Activated CD4-positive, alpha-beta T cell treated with anti-CD3 and anti-CD28 coated beads, Interleukin-2, amount 10 ng/mL, durations not matched to agents 24 days and 14 days (primary cell): ENCODE measurements at regions not wholly inside any gene's neighbourhood (a gene's known extent, or its start where the extent isn't known, plus 50 kb on each side); places are given as distances from the start of the nearest gene placed in this dataset.

Source experiments
- DNase-seq: peaks from one replicate; pipeline ENCODE4 v3.0.0; 2022
- H3K27ac Mint-ChIP-seq: one replicate; pipeline ENCODE4 v1.8.0; 2022; ENCODE audit warnings: mild to moderate bottlenecking, mixed read lengths
- H3K27me3 Mint-ChIP-seq: one replicate; pipeline ENCODE4 v1.8.0; 2022; ENCODE audit warnings: mixed read lengths
- H3K36me3 Mint-ChIP-seq: one replicate; pipeline ENCODE4 v1.8.0; 2022; ENCODE audit warnings: low read depth, mild to moderate bottlenecking, mixed read lengths
- H3K4me1 Mint-ChIP-seq: one replicate; pipeline ENCODE4 v1.8.0; 2021; ENCODE audit warnings: mixed read lengths
- H3K4me3 Mint-ChIP-seq: one replicate; pipeline ENCODE4 v1.8.0; 2022; ENCODE audit warnings: mild to moderate bottlenecking, moderate library complexity, mixed read lengths
- H3K9me3 Mint-ChIP-seq: one replicate; pipeline ENCODE4 v1.8.0; 2021; ENCODE audit warnings: mixed read lengths
- intact Hi-C: fragments of 100-400 bp; cut with micrococcal nuclease; formaldehyde crosslinking; loops from one replicate; pipeline ENCODE4 v1.15.1; 2023

DNA sequence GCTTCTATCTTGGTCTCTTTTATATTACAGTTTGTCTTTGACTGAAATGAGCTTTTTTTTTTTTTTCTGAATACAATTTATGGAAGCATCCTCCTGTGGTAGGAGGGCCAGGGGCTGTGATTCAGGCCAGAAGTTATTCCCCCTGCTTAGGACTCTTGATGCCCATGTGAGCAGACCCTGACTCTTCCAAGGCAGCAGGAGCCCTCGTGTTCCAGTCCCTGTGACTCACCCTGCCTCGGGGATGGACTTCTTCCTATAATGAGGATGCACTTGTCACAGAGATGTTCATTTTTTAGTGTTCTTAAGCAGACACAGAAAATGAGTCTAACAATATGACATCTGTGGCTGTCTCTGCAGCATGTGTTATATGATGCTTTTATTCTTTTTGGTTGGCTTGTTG is 1293.7 kb upstream of the AUTS2 start:
- Mint-ChIP-seq H3K36me3 (no peaks in the 10 kb centered on the region), H3K4me1 (no peaks in the 10 kb centered on the region), H3K27ac (no peak overlapping the region), H3K4me3 (no peak overlapping the region), H3K9me3 (peaks cover 10% of the 10 kb centered on the region), H3K27me3 (no peaks in the 10 kb centered on the region)
- no peak for DNase-seq
- intact Hi-C loops, result no loop called here

DNA sequence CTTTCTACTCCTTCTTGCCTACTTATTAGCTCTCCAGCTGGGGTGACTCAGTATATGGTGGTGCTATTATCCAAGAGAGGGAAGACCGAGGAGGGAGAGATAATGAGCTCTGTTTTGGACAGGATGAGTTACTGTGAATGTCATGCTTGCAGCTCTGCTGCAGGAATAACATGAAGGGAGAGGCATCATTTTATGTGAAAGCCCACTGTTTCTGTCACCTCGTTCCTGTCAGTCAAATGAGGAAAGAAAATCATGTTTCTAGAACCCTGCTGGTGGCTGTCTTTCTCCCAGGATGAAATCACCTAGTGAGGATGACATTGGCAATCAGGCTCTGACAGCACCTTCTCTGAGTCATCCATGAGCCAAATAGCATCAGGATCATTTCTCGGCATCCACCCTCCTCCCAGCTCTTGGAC is 1291.6 kb upstream of the AUTS2 start:
- intact Hi-C loops, result no loop called here
- no peak for DNase-seq
- no peak overlapping the region for H3K4me3 Mint-ChIP-seq
- H3K36me3 Mint-ChIP-seq, result no peaks in the 10 kb centered on the region
- H3K9me3 Mint-ChIP-seq, result peaks cover 11% of the 10 kb centered on the region
- no peak overlapping the region for H3K27ac Mint-ChIP-seq
- H3K4me1 Mint-ChIP-seq, result no peaks in the 10 kb centered on the region
- H3K27me3 Mint-ChIP-seq, result no peaks in the 10 kb centered on the region

DNA sequence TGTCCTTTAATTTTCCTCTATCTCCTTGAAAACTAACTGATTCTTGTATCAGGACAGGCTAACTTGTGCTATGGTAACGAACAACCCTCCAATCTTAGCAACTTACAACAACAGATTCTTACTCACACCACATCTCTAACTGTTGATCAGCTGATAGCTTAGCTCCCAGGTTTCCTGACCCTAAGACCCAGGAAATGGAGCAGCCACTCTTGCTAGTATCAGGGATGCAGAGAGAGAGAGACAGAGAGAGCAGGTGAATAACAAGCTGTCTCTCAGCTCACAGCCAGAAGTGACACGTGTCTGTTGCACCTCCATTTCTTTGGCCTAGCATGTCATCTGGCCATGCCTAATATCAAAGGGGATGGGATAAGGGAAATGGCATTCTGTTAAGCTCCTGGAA is 1289.0 kb upstream of the AUTS2 start:
- Mint-ChIP-seq H3K27me3 (no peaks in the 10 kb centered on the region), H3K4me1 (no peaks in the 10 kb centered on the region), H3K27ac (no peak overlapping the region), H3K9me3 (peaks cover 29% of the 10 kb centered on the region), H3K36me3 (no peaks in the 10 kb centered on the region), H3K4me3 (no peak overlapping the region)
- no peak for DNase-seq
- intact Hi-C loops, result no loop called here

DNA sequence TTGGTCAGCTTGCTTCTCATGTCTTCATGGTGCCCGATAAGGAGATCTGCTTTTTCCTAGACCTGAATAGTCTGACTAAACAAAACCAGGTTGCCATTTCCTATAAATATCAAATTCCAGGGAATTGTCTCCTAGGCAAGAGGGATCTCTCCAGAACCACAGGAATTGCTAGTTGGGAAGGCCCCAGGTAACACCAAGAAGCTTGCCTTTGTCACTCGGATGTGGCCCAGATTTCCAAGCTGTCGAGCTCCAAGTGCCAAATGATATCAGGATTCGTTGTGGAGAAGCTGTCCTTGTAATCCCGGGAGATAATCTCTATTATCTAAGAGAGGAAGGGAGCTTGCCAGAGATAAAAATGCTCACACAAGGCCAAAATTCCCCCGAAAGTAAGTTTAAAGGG is 1288.5 kb upstream of the AUTS2 start:
- Mint-ChIP-seq H3K4me1 (no peaks in the 10 kb centered on the region), H3K27me3 (no peaks in the 10 kb centered on the region)
- DNase-seq, result no peak

DNA sequence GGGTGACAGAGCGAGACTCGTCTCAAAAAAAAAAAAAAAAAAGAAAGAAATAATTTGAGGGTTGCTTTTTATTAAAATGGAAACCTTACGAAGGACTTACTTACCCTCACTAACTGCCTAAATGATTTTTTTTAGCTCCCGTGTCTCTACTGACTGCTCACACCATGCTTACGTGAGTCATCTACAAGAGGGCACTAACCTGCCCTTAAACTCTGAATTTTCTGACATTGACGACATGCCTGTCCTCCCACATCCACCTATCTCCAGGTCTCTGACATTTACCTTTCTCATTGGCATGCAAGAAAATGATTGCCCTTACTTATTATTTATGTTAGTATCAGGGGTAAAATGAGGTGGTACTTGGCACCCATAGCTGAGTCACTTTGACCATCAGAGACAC is 1286.3 kb upstream of the AUTS2 start:
- Mint-ChIP-seq H3K27ac (no peak overlapping the region), H3K4me1 (no peaks in the 10 kb centered on the region), H3K36me3 (no peaks in the 10 kb centered on the region), H3K4me3 (no peak overlapping the region), H3K9me3 (peaks cover 30% of the 10 kb centered on the region), H3K27me3 (no peaks in the 10 kb centered on the region)
- DNase-seq, result no peak
- intact Hi-C loops, result no loop called here

More for the DNA sequence above, 1288.5 kb upstream of the AUTS2 start:
- H3K27ac Mint-ChIP-seq, result no peak overlapping the region
- H3K36me3 Mint-ChIP-seq, result no peaks in the 10 kb centered on the region
- intact Hi-C loops, result no loop called here
- H3K4me3 Mint-ChIP-seq, result no peak overlapping the region
- H3K9me3 Mint-ChIP-seq, result peaks cover 27% of the 10 kb centered on the region

DNA sequence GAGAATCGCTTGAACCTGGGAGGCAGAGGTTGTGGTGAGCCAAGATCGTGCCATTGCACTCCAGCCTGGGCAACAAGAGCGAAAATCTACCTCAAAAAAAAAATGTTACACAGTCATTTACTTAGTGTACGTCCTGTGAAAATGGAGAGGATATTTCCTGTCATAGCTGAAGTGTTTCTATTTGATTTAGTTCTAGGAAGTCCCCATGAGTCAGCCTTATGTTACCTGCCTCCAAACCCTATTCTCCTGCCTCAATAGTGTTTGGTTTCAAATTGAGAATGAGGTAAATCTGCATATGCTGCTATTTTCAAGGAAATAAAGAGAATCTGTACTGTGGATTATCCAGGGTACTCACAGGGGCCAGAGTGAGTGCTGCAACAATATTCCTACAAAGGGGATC is 1284.5 kb upstream of the AUTS2 start:
- H3K4me3 Mint-ChIP-seq, result no peak overlapping the region
- no peak for DNase-seq
- intact Hi-C loops, result no loop called here
- peaks cover 30% of the 10 kb centered on the region for H3K9me3 Mint-ChIP-seq
- no peaks in the 10 kb centered on the region for H3K36me3 Mint-ChIP-seq
- H3K4me1 Mint-ChIP-seq, result no peaks in the 10 kb centered on the region
- H3K27me3 Mint-ChIP-seq, result no peaks in the 10 kb centered on the region
- H3K27ac Mint-ChIP-seq, result no peak overlapping the region

DNA sequence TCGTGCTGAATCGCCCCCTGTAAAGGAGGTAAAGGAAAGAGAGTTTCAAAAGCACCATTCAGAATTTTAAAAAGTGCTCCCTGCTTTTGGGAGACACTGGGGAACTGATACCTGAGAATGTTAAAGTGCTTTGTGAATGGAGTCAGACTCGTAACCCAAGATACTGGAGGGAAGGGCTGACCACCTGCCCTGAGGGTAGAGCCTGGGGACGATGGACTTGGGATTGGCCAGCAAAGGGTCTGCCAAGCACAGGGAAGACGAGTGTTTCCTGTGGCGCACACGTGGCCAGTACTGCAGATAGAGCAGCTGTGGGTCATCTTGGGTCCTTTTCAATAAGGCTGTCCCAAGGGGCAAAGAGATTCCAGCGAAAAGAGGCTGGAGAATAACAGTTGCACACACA is 1284.1 kb upstream of the AUTS2 start:
- H3K27me3 Mint-ChIP-seq, result no peaks in the 10 kb centered on the region
- H3K9me3 Mint-ChIP-seq, result peaks cover 28% of the 10 kb centered on the region
- H3K4me3 Mint-ChIP-seq, result no peak overlapping the region
- intact Hi-C loops, result no loop called here
- H3K36me3 Mint-ChIP-seq, result no peaks in the 10 kb centered on the region
- H3K4me1 Mint-ChIP-seq, result no peaks in the 10 kb centered on the region
- no peak overlapping the region for H3K27ac Mint-ChIP-seq
- no peak for DNase-seq

DNA sequence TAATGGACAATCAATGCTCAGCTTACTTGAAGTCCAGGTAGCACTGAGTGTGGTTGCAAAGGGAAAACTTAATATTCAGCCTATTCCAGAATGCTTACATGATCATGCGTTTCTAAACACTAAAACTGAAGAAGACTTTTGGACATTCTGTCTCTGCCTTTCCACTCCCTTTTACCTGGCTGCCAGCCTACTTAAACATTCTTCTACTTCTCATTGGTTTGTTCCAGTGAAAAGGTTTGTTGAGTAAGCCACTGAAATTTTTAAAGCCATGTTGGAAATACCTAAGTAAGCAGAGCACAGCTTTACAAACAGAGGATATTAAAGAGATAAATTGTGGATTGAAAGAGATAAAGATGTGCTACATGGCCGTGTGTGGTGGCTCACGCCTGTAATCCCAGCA is 1280.8 kb upstream of the AUTS2 start:
- no peaks in the 10 kb centered on the region for H3K4me1 Mint-ChIP-seq
- H3K36me3 Mint-ChIP-seq, result no peaks in the 10 kb centered on the region
- no peak for DNase-seq
- no peak overlapping the region for H3K4me3 Mint-ChIP-seq
- H3K9me3 Mint-ChIP-seq, result peaks cover 18% of the 10 kb centered on the region
- intact Hi-C loops, result no loop called here
- no peak overlapping the region for H3K27ac Mint-ChIP-seq
- H3K27me3 Mint-ChIP-seq, result no peaks in the 10 kb centered on the region

DNA sequence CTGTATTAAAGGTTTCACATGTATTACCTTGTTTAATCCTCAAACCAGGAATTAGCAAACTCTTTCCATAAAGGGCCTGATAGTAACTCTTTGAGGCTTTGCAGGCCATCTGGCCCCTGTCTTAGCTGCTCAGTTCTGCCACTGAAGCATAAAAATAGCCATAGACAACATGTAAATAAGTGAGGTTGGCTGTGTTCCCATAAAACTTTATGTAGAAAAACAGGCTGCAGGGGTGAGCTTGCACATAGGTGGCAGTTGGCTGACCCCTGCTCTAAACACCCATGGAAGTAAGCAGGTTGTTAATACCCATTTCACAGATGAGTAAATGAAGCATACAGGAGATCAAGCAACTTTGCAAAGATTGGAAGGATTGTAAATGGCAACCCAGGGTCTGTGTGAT is 1279.2 kb upstream of the AUTS2 start:
- Mint-ChIP-seq H3K4me1 (no peaks in the 10 kb centered on the region), H3K27me3 (no peaks in the 10 kb centered on the region), H3K9me3 (peaks cover 6% of the 10 kb centered on the region), H3K4me3 (no peak overlapping the region), H3K36me3 (no peaks in the 10 kb centered on the region), H3K27ac (no peak overlapping the region)
- intact Hi-C loops, result no loop called here
- DNase-seq, result no peak

DNA sequence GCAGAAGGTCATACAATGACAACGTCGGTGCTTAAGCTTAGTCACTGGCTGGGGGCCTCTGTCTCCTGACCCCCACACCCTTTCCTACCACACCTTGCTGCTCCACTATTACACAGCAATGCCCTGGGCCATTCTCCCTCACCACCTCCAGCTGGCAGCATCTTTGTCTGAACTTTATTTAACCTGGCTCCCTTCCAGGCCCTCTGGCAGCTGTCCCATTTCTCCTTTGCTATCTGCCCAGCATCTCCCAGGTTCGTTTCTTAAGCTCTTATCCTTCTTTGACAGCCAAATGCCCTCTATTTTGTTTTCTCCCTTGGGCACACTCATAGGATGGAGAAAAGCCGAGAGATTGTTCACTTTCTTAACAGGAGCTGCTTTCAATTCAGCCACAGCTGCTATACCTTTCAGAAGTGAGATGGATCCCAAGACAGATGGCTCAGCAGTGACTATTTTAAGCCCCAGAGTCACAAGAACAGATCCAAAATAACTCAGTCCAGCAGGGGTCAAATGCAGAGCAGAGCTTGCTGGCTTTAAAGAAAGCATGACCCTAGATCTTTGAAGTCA is 1277.1 kb upstream of the AUTS2 start:
- H3K36me3 Mint-ChIP-seq, result no peaks in the 10 kb centered on the region
- no peaks in the 10 kb centered on the region for H3K4me1 Mint-ChIP-seq
- H3K9me3 Mint-ChIP-seq, result peaks cover 12% of the 10 kb centered on the region
- no peak overlapping the region for H3K27ac Mint-ChIP-seq
- intact Hi-C loops, result no loop called here
- no peak for DNase-seq
- H3K27me3 Mint-ChIP-seq, result no peaks in the 10 kb centered on the region
- no peak overlapping the region for H3K4me3 Mint-ChIP-seq

DNA sequence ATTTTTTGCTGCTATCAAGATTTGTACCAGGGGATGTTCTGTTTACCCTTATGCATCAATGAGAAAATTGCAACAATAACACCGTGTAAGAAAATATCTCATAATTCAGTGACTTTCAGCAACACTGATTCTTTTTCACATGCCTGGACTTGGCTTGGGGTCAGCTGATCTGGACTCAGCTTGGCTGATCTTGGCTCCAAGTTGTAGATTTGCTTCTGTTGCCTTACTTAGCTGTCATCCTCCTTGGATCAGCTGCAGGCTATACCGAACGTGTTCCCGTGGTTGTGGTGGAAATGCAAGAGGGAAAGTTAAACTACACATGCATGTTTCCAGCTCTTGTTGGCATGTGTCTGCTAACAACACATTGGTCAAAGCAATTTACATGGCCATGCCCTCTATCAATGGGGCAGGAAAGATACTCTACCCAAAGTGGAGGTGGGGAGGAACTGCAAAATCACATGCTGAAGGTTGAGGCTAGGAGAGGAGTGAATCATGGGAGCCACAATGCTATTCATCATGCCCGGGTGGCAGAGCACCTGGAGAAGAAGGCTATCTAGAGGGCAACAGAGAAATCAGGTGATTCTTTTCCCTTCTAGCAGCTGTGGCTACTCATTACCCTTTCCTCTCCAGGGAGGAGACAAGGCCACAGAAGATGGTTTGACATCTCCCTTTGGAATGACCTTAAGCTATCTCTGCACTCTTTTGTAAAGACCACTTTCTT is 1276.3 kb upstream of the AUTS2 start:
- Mint-ChIP-seq H3K36me3 (no peaks in the 10 kb centered on the region), H3K27me3 (no peaks in the 10 kb centered on the region), H3K4me3 (no peak overlapping the region), H3K27ac (no peak overlapping the region), H3K9me3 (peaks cover 10% of the 10 kb centered on the region), H3K4me1 (no peaks in the 10 kb centered on the region)
- DNase-seq, result no peak
- intact Hi-C loops, result no loop called here

DNA sequence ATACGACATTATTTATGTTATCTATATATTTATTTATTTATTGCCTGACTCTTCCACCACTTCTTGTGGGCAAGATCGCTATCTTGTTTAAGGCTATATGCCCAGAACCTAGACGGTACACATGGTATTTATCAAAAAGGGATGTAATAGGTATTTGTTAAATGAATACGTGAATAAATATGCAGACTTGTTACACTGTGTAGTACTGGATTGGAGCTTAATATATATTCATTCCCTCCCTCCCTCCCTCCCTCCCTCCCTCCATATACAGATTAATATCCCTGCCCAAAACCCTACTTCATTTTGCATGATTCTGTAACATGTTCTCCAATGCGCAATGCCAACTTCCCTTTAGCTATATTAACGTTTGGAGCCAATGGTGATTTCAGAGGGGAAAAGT is 1273.7 kb upstream of the AUTS2 start:
- H3K4me3 Mint-ChIP-seq, result no peak overlapping the region
- H3K9me3 Mint-ChIP-seq, result peaks cover 13% of the 10 kb centered on the region
- H3K4me1 Mint-ChIP-seq, result no peaks in the 10 kb centered on the region
- intact Hi-C loops, result no loop called here
- no peaks in the 10 kb centered on the region for H3K27me3 Mint-ChIP-seq
- H3K27ac Mint-ChIP-seq, result no peak overlapping the region
- no peaks in the 10 kb centered on the region for H3K36me3 Mint-ChIP-seq
- no peak for DNase-seq

DNA sequence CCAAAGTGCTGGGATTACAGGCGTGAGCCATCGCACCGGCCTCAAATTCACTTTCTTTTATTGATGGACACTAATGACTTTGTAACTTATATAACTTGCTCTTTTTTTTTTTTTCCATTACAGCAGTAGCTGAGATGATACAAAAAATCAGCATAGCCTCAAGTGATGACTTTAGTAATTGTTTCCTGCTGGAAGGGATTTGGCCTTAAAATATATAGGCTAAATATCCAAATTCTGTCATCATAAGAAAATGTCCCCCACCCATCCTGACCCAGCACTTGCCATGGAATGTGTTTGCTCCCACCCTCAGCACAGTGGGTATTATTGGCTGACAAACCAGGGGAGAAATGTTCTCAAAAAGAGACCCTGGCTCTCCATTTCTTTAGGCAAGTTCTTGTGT is 1264.1 kb upstream of the AUTS2 start:
- no peaks in the 10 kb centered on the region for H3K36me3 Mint-ChIP-seq
- no peaks in the 10 kb centered on the region for H3K27me3 Mint-ChIP-seq
- H3K9me3 Mint-ChIP-seq, result peaks cover 20% of the 10 kb centered on the region
- no peak overlapping the region for H3K27ac Mint-ChIP-seq
- DNase-seq, result no peak
- H3K4me3 Mint-ChIP-seq, result no peak overlapping the region
- intact Hi-C loops, result no loop called here
- no peaks in the 10 kb centered on the region for H3K4me1 Mint-ChIP-seq

DNA sequence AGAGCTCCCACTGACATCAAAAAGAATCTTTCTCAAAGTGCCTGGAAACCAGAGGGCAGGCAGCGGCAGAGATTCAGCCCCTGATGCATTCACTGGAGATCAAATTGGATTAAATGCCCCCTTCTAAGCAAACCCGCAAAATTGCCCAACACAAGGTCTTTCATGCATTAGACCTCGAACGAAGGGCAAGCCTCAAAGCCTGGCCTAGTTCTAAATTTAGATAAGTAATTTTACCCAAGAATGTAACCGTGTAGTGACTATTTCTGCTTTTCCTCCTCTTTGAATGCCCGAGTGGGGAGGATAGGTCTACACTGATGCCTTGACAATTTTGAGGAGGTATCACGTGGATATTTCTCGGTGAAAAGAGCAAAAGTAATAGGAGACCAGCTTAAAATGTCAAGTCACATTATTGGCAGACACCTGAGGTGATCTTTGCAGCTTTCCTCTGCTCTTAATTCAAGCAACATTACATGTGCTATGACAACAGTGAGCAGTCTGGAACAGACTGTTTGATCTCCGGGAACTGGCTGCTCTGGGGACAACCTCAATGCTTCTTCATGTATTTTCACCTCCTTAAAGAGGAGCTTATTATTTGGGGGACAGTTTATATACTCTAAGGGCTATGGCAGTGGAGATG is 1263.5 kb upstream of the AUTS2 start:
- H3K4me3 Mint-ChIP-seq, result no peak overlapping the region
- no peaks in the 10 kb centered on the region for H3K4me1 Mint-ChIP-seq
- peaks cover 24% of the 10 kb centered on the region for H3K9me3 Mint-ChIP-seq
- H3K36me3 Mint-ChIP-seq, result no peaks in the 10 kb centered on the region
- DNase-seq, result no peak
- intact Hi-C loops, result no loop called here
- no peaks in the 10 kb centered on the region for H3K27me3 Mint-ChIP-seq
- H3K27ac Mint-ChIP-seq, result no peak overlapping the region

DNA sequence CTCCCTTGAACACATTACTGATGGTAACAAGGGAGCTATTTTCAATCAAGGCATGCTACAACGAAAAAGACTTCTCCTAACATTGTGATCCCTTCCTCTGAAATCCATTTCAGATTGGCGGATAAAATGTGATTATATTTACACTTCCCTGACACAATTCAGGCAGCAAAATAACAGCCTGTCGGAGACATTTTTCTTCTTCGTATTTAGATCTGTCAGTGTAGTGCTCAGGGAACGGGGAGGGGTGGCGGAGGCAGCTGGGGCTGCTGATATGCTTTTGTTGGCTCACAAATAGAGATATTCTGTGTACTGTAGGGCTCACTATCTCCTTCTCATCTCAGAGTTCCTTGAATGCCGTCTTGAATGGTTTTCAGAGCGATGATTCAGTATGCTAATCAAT is 1261.7 kb upstream of the AUTS2 start:
- intact Hi-C loops, result no loop called here
- H3K27me3 Mint-ChIP-seq, result no peaks in the 10 kb centered on the region

More for the DNA sequence above, 1261.7 kb upstream of the AUTS2 start:
- Mint-ChIP-seq H3K4me3 (no peak overlapping the region), H3K9me3 (peaks cover 24% of the 10 kb centered on the region), H3K36me3 (no peaks in the 10 kb centered on the region), H3K27ac (no peak overlapping the region), H3K4me1 (no peaks in the 10 kb centered on the region)
- no peak for DNase-seq
